ENCODE measurements at regions not wholly inside any gene's neighbourhood (a gene's known extent, or its start where the extent isn't known, plus 50 kb on each side); places are given as distances from the start of the nearest gene placed in this dataset.
A peak's percentile ranks its signal among the peaks of the same experiment; 100 is the strongest.

DNA sequence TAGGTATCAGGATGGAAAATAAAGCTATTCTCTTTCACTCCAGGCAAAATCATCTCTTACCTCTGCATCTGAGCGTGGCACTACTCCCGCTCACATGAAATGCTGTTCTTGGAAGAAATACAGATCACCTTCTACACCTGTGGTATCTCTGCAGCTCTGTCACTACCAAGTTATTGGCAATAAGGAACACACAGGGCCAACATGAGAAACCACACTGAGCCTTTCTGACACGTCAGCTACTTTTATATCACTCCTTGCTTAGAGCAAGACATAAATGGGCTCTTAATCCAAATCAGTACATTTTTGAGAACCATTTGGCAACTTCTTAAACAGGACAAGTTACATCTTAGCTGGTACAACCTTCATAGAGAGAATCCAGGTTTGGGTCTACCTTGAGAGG, 101.8 kb upstream of the GUCY1A1 start:
- no peak for DNase-seq

DNA sequence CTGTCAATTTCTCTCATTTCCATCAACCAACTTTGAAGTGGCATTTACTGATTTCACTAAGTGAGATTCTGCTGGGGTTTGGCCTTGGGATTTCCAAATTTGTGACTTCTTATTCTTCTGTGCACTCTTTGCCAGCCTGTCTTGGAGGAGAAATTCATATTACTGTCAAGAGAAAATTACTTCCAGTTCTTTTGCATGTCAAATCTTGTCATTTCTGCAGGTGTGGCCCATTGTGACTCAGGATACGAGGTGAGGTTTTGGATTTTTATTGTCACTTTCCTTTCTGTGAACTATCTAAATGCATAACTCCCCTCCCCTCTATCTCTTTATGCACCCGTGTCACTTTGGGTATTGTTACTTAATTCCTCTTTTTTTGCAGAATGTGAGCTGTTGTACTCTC, 102.6 kb upstream of the GUCY1A1 start:
- peak in 8 of 56 donors; percentile 6 to 44 (median 22) for DNase-seq

DNA sequence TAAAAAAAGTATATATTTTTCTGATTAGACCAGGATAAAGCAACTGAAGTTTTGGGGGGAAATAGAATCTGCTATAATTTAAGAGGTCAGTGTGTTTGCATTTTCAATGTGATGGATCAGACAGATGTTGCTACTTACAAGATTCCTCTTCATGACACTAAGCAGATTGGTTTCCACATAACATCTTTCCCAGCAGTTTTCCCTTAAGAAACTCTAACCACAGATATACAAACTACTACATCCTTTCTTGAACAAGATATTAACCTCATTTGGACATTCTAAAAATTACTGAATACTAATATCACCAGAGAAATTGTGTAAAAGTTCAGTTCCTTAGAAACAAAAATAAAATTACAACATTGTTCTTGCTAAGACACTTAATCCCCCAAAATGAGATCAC, 106.7 kb upstream of the GUCY1A1 start:
- no peak for DNase-seq

DNA sequence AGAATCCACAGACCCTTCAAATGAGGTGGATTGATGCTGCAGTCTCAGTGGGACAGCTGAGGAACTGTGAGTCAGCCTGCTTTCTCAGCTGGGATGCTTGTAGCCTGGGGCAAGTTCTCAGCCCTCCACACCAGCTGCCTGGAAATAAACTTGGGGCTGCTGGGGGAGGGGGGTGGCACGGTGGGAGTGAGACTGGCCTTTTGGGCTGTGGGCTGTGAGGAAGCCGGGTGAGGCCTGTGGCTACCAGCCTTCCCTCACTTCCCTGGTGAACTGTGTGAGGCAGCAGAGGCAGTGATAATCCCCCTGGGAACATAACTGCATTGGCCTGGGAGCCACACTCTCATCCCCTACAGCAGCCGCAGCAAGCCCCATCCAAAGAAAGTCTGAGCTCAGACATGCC, 114.5 kb upstream of the GUCY1A1 start:
- no peak for DNase-seq

DNA sequence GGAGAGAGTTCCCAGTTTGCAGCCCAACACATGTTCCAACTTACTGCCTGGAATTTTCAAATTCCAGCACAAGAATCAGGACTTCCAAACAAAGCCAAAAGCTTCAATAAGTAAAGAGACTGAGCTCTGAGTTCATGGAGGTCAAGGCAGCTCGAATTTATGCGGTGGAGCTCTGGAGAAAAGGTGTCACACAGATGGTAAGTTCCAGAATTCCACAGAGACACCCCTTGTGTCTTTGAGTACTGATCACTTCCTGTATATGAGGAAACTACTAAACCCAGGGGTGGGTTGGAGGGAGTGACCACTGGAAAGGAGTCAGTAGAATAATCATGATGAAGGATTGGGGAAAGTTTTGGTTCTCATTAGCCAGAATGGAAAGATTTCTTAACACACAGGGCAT, 118.5 kb upstream of the GUCY1A1 start:
- no peak for DNase-seq

DNA sequence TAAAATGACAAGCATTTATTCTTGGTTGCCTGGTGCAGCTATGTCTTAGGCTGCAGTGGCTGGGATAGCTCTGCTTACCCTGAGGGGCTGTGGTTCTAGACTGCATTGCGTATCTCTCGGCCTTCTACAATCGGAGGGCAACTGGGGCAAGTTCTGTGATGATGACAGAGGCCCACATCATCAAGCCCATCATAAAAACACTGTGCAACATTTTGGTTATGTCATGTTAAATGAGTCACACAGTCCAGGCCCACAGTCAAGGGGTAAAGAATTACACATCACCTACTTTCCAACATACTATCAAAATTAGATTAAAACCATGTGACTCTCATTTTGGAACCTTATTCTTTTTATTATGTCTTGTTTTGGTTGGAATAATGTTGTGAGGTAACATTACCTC, 120.2 kb upstream of the GUCY1A1 start:
- DNase-seq, result no peak

DNA sequence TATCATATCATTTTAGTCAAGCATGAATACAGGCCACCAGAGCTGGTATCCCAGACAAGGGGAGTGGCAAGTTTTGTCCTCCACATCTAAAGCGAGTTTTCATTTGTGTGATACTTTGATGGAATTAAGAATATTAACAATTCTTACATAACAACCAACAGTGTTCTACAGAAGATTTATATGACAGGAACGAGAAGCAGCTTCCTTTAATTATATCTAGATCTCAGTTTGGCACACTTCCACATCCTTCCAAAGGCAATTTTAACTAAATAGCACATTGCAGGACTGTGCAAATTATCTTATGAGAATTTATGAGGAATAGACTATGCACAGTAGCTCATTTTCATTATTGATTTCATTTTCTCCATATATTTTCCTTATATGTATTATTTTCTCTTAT, 121.2 kb upstream of the GUCY1A1 start:
- DNase-seq, result no peak

DNA sequence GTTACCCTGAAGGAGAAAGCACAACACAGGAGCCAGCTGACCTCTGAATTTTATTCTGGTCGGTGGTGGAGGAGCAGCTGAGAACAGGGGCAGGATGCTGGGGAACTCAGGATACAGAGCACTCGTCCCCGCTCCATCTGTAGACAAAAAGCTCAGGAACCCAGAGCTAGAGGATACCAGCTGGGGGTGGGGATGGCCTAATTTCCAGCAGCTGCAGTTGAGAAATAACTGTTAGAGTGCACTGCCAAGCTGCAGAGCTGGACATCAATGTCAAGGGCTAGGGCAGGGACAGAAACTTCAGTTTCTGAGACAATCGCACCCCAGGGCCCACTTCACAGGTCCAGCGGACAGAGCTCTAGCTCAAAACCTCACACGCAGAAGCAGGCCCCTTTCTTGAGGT, 122.1 kb upstream of the GUCY1A1 start:
- peak in 2 of 56 donors; percentile 1 to 2 for DNase-seq

DNA sequence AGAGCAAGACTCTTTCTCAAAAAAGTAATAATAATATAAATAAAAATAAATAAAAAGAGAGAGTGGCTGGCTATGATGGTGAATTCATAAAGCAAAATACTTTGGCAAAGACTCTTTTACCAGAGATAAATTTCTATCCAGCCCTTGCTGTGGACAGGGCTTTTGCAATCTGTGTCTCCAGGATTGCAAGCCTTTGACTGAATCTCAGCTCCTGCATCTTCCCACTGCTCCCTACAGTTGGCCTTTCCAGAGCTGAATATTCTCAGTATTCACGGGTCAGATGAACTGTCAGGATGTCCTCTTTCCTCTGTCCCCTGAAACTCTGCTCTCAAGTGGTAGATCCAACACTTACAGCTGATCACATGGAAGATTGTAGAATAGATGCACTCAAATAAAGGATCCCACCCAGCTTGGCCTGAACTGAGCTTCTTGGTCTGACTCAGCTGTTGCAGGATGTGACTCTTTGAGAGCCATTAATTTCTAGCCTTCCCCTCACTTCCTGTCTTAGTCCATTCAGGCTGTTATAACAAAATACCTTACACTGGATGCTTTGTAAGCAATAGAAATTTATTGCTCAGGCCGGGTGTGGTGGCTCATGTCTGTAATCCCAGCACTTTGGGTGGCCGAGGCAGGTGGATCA, 123.4 kb upstream of the GUCY1A1 start:
- no peak for DNase-seq

DNA sequence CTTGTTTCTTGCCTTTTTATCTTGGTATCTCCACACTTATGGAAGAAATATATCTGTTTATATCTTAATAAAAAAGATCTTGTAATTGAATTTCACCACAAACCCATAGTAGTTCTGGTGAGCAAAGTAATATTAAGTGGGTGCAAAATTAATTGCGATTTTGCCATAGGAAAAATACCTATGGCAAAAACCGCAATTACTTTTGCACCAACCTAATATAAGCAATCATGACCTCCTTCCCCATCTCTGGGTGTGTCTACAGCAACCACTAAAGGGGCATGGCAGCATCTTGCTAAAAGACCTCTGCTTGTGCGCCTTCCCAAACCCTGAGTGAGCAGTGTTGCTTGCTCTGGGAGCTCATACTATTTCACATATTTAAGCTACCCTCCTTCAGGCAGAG, 124.2 kb upstream of the GUCY1A1 start:
- DNase-seq, result no peak

DNA sequence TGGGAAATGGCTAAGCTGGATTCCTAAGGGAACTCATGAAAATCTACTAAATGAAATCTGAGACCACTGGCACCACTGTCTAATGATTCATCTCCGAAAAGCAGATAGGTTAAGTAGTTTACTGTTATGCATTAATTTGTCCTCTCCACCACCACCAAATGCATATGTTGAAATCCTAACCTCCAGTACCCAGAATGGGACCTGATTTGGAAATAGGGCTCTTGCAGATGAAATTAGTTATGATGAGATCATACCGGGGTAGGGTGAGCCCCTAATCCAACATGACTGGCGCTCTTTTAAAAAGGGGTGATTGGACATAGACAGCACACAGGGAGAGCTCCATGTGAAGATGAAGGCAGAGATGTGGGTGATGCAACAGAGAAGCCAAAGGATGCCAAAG, 124.9 kb upstream of the GUCY1A1 start:
- DNase-seq, result no peak

DNA sequence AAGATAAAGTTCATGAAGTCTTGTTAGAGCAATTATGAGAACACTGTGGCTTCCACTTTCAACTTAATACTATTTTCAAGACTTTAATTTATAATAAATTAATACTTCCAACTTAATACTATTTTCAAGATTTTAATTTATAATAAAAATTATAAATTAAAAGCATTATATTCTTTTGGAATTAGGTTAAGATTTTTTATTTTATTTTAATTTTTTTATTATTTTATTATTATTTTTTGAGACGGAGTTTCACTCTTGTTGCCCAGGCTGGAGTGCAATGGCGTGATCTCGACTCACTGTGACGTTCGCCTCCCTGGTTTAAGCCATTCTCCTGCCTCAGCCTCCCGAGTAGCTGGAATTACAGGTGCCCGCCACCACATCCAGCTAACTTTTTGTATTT, 126.0 kb upstream of the GUCY1A1 start:
- DNase-seq, result no peak

DNA sequence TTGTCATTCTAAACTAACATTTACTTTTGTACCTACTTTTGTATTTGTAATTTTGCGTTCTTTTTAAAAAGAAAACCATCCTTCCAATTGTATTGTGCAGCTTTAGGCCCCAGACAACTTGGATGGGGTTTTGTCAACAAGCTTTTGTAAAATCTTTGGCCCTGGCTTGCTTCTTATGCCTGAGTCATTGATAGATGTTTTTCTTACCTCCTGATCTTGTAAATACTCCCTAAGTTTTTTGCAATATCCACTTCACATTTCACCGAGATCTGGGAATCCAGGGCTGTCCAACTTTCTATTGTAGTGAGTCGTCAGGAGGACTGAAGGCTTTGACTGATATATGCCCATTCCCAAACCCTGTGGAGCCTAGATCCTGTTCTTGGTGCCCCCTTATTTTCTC, 126.9 kb upstream of the GUCY1A1 start:
- DNase-seq, result no peak

DNA sequence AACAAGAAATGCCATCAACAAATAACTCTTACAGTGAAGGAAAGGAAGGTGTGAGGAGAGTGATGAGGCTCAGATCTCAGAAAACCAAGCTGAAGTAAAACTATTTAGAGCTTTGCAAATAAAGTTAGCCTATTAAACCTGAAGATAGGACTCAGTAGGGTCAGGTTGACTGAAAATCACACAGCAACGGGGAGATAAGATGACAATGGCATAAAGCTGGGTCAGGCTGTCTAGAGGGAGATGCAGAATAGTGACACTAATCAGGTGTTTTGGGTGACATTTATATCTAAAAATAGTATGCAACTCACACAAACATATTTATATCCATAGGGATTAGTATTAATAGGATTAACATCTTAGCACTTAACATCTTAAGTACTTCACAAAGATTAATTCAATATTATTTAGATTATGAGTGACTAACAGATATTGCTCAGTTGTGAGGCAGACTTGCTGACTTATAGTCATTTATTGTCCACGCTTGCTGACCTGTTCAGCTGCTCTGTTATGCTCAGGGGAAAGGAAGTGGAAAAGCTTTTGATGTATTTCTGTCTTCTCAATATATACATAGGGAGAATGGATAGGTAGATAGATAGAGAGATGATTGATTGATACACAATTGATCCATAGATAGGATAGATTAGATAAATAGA, 130.7 kb upstream of the GUCY1A1 start:
- no peak for DNase-seq

DNA sequence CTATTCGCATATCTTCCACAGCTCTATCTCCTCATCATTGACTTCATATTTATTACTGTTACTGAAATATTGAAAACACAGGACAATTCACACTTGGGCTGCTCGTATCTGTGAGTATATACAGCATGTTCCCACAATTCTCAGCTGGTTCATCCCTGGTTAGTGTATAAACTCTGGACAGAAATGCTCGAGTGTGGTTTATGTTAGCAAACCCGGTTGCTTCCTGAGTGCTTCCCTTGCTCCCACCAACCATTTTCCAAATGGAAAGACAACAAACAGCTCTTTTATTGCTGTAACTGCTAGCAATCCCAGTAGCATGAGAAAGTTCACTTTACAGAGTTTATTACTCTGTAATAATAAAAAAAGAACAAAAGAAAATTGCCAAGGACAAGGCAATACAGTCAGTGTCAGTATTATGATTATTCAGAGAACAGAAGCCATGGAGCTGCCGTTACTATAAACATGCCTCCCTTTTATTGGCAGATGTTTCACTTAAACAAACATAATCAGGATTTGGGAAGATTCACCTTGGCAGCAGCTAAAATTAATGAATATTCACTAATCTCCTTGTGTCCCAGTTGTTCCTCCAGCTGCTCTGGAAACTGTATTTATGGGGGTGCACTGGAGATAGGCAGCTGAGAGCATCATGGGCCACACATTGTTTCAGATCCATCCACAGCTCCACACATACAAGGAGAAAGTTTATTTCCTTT, 134.1 kb upstream of the GUCY1A1 start:
- DNase-seq, result no peak

DNA sequence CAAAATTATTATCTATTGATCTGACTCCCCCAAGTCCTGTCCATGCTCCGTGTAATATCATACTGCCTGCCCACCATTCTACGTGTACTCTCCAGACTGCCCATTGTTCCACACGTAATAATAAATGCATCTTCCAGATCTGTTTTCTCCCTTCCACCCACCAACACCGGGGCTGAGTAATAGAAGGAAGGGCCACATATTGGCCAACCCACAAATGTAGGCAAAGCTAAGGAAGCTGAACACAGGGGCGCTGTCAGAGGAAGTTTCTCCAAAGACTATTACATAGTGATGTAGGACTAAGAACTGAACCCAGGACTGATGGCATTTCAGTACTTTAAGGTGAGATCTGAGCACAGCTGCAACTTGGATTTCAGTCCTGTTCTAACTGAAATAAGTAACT, 135.8 kb upstream of the GUCY1A1 start:
- no peak for DNase-seq

DNA sequence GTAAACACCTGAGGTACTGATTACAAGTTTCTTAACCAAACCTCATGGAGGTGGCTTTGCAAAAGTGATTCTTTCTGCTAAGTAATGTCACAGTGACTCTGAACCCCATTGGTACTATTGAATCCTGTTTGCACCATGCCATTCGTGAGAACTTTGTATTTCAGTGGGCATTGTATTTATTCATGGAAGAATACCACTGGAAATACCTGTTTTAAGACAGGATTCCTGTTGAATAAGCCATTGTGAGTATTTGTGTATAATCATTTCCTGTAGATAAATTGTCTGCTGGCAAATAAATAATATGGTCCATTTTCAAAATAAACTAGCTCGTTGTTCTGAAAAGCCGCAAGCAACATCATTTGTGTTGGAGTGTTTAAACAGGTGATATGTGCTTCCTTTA, 136.4 kb upstream of the GUCY1A1 start:
- no peak for DNase-seq

DNA sequence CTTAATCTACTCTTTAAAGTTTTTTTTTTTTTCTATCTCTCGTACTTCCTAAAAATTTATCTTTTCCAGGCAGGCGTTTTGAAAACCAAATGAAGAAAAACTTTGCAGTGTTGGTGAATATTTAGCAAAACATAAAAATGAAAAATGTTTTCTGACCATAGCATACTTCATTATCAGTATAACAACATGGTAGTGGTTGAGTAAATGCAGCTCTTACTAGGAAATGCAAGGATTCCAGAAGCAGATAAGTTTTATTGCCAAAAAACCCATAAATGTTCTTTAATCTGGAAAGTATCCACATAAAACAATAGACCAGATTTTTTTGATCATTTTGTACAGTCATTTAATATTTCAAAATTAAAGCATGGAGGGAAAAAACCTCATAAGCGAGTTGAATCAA, 136.9 kb upstream of the GUCY1A1 start:
- DNase-seq, result no peak

DNA sequence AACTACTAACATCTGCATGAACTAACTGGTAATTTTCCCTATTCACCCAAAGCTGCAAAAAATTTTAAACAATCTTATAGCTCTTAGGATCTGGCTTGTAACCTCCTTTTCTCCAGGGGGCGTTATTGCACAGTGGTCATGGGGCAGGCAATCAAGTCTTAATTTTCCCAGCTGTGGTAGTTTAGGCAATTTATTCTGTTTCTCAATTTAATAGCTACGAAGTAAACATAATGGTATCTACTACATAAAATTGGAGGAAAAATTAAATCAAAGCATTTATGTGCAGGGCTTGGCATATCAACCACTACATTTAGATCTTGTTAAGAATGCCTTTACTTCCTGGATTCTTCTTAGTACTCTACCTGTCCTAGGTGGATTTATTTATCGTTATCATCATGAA, 137.4 kb upstream of the GUCY1A1 start:
- no peak for DNase-seq

DNA sequence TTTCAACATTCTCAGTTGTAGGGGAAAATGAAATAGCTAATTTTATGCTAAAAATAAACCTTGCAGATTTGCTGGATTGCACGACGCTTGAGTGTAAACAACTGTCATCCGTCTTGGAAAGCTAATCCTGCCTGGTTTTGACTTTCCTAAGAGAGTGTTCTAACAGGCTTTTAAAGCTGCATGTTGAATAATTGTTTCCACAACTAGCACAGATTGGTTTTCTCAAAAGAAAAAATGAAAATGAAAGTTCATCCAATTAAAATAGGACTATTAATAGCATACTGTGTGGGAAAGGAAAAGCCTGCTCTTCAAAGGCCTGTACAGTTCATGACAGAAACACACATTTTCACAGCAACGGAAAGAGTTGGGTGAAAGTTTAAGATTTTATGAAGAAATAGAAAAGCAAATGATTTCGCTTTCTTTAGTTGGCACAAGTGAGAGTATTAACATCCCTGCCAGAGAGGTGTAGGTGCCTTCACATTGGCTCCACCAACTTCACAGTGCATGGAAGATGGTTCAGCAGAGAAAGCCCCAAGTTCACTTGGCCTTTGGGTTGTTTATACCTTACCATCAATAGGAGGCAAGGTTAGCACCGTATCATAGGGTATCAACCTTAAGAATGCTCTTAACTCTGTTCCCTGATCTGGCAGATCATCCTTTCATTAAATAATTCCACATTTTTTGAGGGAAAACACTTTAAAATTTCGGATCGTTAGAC, 140.0 kb upstream of the GUCY1A1 start:
- DNase-seq, result no peak

DNA sequence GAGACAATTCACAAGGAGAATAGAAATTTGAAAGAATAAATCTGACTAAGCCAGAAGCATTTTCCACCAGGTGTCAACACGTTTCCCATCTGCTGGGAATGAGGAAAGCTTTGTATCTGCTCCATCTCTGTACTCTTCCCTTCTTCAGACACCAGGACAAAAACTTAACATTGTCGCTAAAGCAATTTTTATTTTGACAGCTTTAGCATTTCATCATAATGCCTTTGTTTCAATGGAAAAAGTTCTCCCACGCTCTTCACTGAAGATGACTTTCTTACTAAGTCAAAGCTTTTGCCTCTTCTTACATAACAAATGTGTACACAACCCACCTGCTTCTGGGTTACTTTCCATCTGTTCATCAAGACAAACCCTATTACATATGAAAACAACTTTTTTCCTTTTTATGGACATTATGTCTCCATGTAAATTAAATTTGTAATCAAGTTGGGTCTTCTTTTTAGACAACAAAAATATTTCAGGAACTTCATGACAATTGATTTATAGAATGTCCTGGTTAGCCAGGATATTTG, 141.7 kb upstream of the GUCY1A1 start:
- DNase-seq, result no peak

DNA sequence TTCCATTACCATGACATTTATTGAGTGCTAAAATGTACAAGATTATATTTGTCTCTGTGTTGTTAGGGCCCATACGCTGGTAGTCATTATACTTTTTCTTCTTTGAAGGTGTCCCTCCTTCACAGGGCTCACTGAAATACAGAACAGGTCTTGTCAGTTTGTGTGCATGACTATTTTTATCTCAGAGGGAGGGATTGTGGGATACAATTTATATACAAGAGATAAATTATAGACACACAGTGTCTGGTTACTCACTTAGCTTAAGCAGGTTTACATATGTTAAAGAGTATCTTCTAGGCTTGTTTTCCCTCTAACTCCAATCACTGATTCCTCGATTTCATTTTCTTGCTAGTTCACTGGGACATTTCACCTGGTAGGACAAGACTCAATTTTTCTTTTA, 143.3 kb upstream of the GUCY1A1 start:
- DNase-seq, result no peak
